Left ventricle myocardium inferior (tissue), 1 donor: ENCODE measurements at regions not wholly inside any gene's neighbourhood (a gene's known extent, or its start where the extent isn't known, plus 50 kb on each side); places are given as distances from the start of the nearest gene placed in this dataset.

ENCODE experiments used
- DNase-seq: peaks from one replicate; pipeline ENCODE4 v3.0.0-alpha.2; 2020
- H3K27ac ChIP-seq: fragments of 200-600 bp; replicated peaks from 2 replicates; pipeline ENCODE4 v1.8.0; 2021
- H3K27me3 ChIP-seq: fragments of 200-600 bp; 2 replicates; pipeline ENCODE4 v1.8.0; 2021; ENCODE audit warnings: low read depth
- H3K36me3 ChIP-seq: fragments of 200-600 bp; 2 replicates; pipeline ENCODE4 v1.8.0; 2021
- H3K4me1 ChIP-seq: fragments of 200-600 bp; 2 replicates; pipeline ENCODE4 v1.8.0; 2021
- H3K4me3 ChIP-seq: fragments of 200-600 bp; 2 replicates; pipeline ENCODE4 v1.8.0; 2021; ENCODE audit warnings: mild to moderate bottlenecking, moderate library complexity
- H3K9me3 ChIP-seq: fragments of 200-600 bp; replicated peaks from 2 replicates; pipeline ENCODE4 v1.8.0; 2021
- intact Hi-C: fragments of 100-400 bp; cut with micrococcal nuclease; formaldehyde crosslinking; loops from one replicate; pipeline ENCODE4 v1.11.0; 2022
- TF ChIP-seq, protein P1 (sequence below): fragments of 200-600 bp; IDR thresholded peaks from 2 replicates; pipeline ENCODE4 v1.8.0; 2021; ENCODE audit warnings: antibody characterized with exemption, mild to moderate bottlenecking, borderline replicate concordance
- donor health status: DM: no; HTN: yes; CAD: no; lungs with severe emphysema.

DNA sequence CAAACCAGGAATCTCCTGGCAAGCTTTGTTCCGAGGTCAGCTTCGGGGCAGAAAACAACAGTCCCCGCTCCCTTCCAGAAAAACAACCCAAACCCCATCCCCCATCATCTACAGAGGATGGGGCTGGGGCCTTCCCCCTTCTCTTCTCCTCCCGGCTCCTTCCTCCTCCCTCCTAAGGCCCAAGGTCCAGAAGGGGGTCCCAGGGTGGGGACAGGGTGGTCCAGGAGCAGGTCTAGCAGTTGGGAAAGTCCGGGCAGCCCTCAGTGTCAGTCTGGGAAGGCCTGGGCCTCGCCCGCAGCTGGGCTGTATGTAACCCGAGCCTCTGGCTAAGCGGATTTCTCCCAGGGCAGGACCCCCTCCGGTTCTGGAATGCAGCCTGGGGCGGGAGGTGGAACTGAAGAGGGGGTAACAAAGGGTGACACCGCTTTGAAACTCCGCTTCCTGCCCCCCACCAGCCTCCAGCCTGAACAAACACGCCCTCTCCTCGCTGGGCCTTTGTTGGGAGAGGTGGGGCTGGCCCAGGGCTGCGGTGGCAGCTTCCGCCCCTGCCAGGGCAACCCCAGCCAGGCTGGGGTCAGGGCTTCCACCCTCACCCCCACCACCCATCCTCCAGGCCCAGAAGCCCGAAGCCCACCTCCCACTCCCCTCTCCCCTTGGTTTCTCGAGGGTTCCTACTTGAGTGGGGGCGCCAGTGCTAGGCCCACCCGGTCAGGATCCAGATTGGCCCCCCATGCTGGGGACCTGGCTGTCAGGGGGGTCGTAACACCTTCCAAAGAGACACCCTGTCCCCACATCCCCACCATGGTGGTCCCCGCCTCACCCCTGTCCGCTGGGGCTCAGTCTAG lies 63.5 kb downstream of the C9orf50 start:
- intact Hi-C loops, result no loop called here
- Histone ChIP-seq H3K27me3 (no peaks in the 10 kb centered on the region), H3K27ac (no peak overlapping the region), H3K4me3 (no peak overlapping the region), H3K9me3 (no peaks in the 10 kb centered on the region), H3K36me3 (no peaks in the 10 kb centered on the region), H3K4me1 (peaks cover 8% of the 10 kb centered on the region)
- TF ChIP-seq, protein P1, sequence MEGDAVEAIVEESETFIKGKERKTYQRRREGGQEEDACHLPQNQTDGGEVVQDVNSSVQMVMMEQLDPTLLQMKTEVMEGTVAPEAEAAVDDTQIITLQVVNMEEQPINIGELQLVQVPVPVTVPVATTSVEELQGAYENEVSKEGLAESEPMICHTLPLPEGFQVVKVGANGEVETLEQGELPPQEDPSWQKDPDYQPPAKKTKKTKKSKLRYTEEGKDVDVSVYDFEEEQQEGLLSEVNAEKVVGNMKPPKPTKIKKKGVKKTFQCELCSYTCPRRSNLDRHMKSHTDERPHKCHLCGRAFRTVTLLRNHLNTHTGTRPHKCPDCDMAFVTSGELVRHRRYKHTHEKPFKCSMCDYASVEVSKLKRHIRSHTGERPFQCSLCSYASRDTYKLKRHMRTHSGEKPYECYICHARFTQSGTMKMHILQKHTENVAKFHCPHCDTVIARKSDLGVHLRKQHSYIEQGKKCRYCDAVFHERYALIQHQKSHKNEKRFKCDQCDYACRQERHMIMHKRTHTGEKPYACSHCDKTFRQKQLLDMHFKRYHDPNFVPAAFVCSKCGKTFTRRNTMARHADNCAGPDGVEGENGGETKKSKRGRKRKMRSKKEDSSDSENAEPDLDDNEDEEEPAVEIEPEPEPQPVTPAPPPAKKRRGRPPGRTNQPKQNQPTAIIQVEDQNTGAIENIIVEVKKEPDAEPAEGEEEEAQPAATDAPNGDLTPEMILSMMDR, result no peak
- no peak for DNase-seq

DNA sequence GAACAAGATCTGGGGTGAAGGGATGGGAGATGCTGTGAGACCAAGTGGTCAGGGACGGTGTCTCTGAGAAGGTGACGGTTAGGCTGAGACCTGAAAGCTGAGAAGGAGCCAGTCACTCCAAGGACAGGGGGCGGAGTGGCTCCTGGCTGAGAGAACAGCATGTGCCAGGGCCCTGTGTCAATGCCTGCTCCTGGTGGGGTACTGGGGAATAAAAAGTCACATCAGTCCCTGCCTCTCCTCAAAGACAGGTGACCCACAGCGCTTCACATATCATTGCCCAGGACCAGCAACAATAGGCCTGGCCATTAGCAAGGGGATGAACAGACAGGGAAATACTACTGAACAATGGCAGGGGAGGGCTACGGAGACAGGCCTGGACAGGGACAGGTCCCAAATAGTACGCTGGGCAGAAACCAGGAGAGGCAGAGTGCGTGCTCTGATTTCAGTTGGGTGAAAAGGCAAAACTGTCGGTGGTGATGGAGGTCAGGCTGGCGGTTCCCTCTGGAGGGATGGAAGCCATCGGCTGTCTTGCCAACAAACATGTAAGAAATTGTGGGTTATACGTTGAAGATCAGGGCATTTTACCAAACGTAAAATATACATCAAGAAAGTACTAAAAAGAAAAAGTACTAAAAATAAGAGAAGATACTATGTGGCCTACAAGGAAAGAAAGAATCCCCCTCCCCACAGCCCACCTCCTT lies 64.3 kb downstream of the C9orf50 start:
- Histone ChIP-seq H3K4me3 (no peak overlapping the region), H3K27me3 (no peaks in the 10 kb centered on the region), H3K27ac (no peak overlapping the region), H3K36me3 (no peaks in the 10 kb centered on the region), H3K9me3 (no peaks in the 10 kb centered on the region), H3K4me1 (peaks cover 8% of the 10 kb centered on the region)
- no peak for DNase-seq
- TF ChIP-seq, protein P1, result no peak
- intact Hi-C loops, result no loop called here

DNA sequence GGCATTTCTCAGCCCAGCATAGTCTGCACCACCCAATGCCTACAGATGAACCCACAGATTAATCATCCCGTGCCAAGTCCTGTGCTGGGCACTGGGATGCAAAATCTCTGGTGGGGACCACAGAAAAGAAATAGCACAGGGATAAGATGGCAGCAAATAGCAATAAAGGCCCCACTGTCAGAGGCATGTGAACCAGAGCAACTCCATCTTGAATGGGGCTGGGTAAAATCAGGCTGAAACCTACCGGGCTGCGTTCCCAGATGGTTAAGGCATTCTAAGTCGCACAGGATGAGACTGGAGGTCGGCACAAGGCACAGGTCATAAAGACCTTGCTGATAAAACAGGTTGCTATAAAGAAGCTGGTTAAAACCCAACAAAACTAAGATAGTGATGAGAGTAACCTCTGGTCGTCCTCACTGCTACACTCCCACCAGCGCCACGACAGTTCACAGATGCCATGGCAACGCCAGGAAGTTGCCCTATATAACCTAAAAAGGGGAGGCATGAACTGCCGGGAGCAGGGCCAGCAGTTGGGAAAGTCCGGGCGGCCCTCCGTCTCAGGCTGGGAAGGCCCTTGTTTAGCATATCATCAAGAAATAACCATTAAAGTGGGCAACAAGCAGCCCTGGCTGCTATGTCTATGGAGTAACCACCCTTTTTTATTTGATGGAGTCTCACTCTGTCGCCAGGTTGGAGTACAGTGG lies 65.2 kb downstream of the C9orf50 start:
- H3K36me3 ChIP-seq, result no peaks in the 10 kb centered on the region
- no peak overlapping the region for H3K27ac ChIP-seq
- no peaks in the 10 kb centered on the region for H3K9me3 ChIP-seq
- TF ChIP-seq, protein P1, result no peak
- no peak overlapping the region for H3K4me3 ChIP-seq
- H3K4me1 ChIP-seq, result peaks cover 8% of the 10 kb centered on the region
- no peaks in the 10 kb centered on the region for H3K27me3 ChIP-seq
- intact Hi-C loops, result no loop called here
- no peak for DNase-seq

DNA sequence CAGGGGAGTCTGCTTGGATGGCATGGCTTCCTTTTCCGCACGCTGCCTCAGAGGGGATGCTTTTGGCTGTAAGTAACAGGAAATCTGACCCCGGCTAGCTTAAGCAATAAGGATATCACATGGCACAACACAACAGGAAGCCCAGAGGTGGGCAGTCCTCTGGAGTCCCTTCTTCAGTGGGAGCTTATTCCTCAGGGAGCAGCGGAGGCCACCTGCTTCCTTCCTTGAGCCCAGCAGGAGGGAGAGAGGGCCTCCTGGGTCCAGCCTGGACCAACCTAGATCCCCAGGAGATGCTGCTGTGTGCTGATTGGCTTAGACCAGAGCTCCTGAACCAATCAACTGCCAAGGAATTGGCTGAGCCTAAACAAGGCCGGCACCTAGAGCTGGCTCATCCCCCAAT lies 66.3 kb downstream of the C9orf50 start:
- peaks cover 17% of the 10 kb centered on the region for H3K4me1 ChIP-seq
- no peaks in the 10 kb centered on the region for H3K27me3 ChIP-seq
- intact Hi-C loops, result no loop called here
- no peak overlapping the region for H3K27ac ChIP-seq
- no peaks in the 10 kb centered on the region for H3K36me3 ChIP-seq
- no peak overlapping the region for H3K4me3 ChIP-seq
- no peaks in the 10 kb centered on the region for H3K9me3 ChIP-seq
- TF ChIP-seq, protein P1, result no peak
- DNase-seq, result no peak

DNA sequence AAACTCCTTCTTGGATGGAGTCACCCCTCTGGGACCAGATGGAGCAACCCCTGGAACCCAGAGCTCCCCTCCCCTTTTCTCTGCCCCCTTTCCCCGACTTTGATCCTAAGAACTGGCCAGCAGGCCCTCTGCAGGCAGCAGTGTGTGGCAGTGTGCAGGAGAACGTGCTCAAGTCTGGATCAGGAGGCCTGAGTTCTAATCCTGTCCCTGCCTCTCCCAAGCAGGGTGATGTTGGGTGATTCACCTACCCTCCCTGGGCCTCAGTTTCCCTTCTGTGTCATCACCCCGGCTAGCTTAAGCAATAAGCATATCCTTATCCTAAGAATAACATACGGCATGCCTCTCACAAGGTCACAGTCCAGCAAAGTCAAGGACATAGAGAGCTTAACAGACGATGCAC lies 67.6 kb downstream of the C9orf50 start:
- no peak overlapping the region for H3K4me3 ChIP-seq
- intact Hi-C loops, result no loop called here
- H3K27ac ChIP-seq, result no peak overlapping the region
- peaks cover 26% of the 10 kb centered on the region for H3K4me1 ChIP-seq
- TF ChIP-seq, protein P1, result no peak
- H3K9me3 ChIP-seq, result no peaks in the 10 kb centered on the region
- no peak for DNase-seq
- H3K36me3 ChIP-seq, result no peaks in the 10 kb centered on the region
- H3K27me3 ChIP-seq, result no peaks in the 10 kb centered on the region
